ENCODE measurements at regions not wholly inside any gene's neighbourhood (a gene's known extent, or its start where the extent isn't known, plus 50 kb on each side); places are given as distances from the start of the nearest gene placed in this dataset.
"Not testable (repeated sequence)": the region's sequence is repeated elsewhere in the genome, so short reads cannot be mapped to it uniquely, and the experiment has no call there.

- DNase-seq (ENCODE audit: low read depth in 2 of 2), result no peak
Observed at GRCh38 chr7:85719981-85720953, 533.4 kb upstream of the SEMA3D start.

GRCh38 chr7:85716353-85716752 lies 529.5 kb upstream of the SEMA3D start:
- no peak for DNase-seq (ENCODE audit: low read depth in 2 of 2)

GRCh38 chr7:85714951-85715350 lies 528.1 kb upstream of the SEMA3D start:
- no peak for DNase-seq (ENCODE audit: low read depth in 2 of 2)

- no peak for DNase-seq (ENCODE audit: low read depth in 2 of 2)
Observed at GRCh38 chr7:85714043-85714578, 527.3 kb upstream of the SEMA3D start.

- DNase-seq (ENCODE audit: low read depth in 2 of 2), result no peak
Observed at GRCh38 chr7:85713171-85713570, 526.3 kb upstream of the SEMA3D start.

GRCh38 chr7:85711894-85712293 lies 525.0 kb upstream of the SEMA3D start:
- DNase-seq (ENCODE audit: low read depth in 2 of 2), result no peak

DNA sequence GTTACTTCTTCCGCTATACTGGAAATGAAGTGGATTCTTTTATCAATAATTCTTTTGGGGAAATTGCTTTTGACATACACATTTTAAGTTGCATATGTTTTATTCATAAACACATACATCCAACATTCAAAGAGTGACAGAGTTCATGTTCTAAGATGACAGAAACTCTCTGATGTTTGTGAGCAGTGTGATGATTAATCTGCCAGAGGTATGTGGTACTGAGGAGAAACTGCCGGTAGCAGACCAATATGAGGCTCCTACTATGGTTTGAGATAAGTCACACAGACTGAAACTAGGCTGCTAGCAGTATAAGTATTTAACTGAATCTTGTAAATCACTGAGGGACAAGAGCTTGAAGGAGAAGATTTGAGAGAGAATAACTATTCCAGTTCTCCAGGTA lies 524.1 kb upstream of the SEMA3D start:
- DNase-seq (ENCODE audit: low read depth in 2 of 2), result no peak

GRCh38 chr7:85708221-85708620 lies 521.4 kb upstream of the SEMA3D start:
- no peak for DNase-seq (ENCODE audit: low read depth in 2 of 2)

GRCh38 chr7:85705076-85705475 lies 518.2 kb upstream of the SEMA3D start:
- DNase-seq (ENCODE audit: low read depth in 2 of 2), result no peak

DNA sequence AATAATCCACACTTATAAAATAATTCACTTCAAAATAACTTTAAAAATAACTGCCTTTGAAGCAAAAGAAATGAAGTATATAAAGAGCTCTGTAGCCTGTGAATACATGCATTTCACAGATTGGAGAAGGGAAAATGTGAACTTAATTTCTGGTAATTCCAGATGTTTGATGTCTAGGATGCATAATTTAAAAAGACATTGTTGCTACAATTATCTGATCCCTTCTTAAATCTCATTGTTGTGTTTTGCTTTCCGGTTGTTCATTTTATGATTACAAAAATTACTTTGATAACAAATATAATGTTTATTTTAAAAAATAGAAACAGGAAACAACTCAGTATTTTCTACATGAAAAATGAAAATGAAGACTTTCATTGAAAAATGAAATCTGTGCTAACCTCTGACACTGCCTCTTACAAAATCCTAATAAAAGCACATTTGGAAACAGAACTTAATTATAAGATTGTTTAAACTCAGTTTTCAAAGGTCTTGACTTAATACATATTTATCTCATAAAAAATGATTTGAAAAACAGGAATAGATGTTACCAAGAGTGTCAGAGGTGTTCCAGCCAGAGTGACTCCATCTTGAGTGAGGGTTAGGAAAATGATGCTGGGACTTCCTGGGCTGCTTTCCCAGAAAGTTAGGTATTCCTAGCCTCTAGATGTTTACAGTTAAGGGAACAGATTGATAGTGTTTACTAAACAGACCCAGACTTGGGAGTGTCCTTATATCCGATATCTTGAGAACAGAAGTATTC lies 516.6 kb upstream of the SEMA3D start:
- DNase-seq (ENCODE audit: low read depth in 2 of 2), result no peak

GRCh38 chr7:85702348-85702747 lies 515.5 kb upstream of the SEMA3D start:
- DNase-seq (ENCODE audit: low read depth in 2 of 2), result no peak

DNA sequence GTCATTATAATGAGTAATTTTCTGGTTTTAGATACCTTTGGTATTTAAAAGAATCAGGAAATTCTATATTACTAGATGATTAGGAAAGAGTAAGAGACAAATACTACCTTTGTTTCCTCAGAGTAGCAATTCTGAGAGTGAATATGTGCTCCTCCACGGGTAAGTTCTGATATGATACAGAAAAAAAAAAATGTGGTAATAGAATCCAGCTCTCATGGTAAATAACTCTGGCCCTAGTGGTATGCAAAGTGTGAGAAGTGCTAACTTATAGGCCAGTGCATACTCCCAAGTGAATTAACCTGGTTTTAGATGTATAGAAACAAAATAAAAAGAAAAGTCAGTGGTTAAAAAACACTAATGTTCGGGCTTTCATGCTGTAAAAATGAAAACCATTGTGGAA lies 512.6 kb upstream of the SEMA3D start:
- no peak for DNase-seq (ENCODE audit: low read depth in 2 of 2)

DNA sequence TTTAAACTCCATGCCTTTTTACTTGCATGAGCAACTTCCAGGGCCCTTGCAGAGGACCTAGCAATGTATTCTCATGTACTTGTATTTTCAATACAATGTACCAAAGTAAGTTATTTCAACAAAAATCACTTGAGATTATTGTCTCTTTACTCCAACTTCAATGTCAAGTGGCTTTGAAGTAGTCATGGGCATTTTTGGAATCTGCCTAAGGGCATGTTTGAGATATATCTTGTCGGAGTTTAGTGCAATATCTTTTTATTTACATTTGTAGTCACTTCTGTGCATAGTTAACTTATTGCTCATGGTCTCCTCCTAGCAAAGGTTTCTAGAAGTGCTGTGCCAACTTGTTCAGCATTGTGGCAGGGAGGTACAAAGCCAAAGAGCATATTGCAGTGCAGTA lies 508.7 kb upstream of the SEMA3D start:
- no peak for DNase-seq (ENCODE audit: low read depth in 2 of 2)

DNA sequence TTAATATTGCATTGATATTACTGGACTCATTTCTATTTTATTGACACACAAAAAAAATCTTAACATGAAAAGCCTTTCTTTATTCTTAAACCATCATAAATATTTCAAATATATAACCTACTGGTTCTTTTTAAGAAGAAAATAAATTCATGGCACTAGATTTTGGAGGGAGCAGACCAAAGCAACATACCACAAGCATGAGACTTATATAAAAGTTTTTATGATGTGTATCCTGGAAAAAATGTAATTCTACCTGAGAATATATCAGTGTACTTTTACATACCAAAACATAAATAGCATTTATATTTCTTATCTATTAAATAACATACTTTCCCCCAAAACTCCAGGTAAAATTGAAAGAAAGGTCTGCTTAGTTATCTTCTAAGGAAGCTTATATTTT lies 508.2 kb upstream of the SEMA3D start:
- DNase-seq (ENCODE audit: low read depth in 2 of 2), result no peak

GRCh38 chr7:85693326-85693725 lies 506.5 kb upstream of the SEMA3D start:
- no peak for DNase-seq (ENCODE audit: low read depth in 2 of 2)

GRCh38 chr7:85688712-85689111 lies 501.9 kb upstream of the SEMA3D start:
- no peak for DNase-seq (ENCODE audit: low read depth in 2 of 2)

DNA sequence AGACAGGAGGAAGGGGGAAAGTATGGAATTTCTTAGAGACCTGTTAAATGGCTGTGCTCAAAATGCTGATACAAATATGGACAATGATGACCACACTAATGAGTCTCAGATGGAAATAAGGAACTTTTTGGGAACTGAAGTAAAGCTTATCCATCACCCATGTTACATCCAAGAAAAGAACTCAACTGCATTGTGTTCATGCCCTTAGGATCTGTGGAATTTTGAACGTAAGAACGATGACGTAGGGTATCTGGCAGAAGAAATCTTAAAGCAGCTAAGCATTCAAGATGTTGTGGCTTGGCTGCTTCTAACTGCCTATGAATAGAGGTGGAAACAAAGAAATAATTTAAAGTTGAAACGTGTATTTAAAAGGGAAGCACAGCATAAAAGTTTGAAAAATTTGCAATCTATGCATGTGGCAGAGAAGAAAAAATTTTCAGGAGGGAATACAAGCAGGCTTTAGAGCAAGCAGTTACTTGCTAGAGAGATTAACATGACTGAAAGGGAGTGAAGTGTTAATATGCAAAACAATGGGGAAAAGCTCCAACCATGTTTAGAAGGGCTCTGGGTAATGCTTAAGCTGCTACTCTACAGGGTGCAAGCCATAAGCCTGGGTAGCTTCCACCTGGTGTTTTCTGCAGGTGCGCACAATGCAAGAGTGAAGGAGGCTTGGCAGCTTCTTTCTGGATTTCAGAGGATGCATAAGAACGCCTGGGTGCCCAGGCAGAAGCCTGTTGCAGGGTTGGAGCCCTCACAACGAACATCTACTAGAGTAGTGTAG lies 499.7 kb upstream of the SEMA3D start:
- no peak for DNase-seq (ENCODE audit: low read depth in 2 of 2)

DNA sequence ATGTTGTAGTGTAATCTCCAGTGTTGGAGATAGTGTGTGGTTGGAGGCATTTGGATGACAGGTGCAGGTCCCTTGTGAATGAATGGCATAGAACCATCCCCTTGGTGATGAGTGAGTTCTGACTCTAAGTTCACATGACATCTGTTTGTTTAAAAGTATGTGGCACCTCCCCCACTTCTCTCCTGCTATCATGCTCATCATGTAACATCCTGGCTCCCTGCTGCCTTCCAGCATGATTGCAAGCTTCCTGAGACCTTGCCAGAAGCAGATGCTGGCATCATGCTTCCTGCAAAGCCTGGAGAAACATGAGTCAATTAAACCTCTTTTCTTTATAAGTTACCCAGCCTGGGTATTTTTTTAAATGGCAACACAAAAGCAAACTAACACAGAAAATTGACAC lies 499.0 kb upstream of the SEMA3D start:
- no peak for DNase-seq (ENCODE audit: low read depth in 2 of 2)

DNA sequence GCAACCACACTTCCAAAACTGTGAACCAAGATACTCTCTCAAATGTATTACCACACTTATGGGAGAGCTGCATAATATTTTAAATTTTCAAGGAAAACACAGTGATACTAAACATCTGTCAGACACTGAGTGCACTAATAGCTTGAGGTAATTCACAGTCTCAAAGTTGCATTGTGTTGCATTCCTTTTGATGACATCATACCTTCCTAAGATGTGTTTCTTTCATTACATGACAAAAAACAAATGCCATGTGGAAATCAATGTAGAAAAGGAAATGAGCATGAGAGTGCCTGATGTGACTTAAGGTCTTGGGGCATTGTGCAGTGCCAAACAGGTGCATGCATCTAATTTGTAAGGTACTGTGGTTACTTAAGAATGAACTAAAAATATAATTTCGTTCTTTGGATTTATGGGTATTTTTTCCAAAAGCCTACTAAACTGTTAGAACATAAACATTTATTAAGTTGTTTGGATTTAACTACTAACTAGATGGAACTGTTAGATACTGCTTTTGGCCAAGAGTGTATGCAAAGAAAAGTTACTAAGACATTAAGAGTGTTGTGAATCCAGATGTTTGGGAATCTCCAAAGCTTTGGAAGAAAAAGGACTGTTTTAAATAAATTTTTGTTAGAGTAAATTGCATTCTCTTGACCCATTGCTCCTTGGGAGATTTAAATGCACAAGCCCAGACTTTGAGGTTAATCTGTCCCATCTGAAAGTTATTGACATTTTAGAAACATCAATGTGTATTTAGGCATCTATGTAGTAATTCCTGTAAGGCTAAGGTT lies 496.2 kb upstream of the SEMA3D start:
- DNase-seq (ENCODE audit: low read depth in 2 of 2), result no peak

- no peak for DNase-seq (ENCODE audit: low read depth in 2 of 2)
Observed at GRCh38 chr7:85681241-85681640, 494.4 kb upstream of the SEMA3D start.

DNA sequence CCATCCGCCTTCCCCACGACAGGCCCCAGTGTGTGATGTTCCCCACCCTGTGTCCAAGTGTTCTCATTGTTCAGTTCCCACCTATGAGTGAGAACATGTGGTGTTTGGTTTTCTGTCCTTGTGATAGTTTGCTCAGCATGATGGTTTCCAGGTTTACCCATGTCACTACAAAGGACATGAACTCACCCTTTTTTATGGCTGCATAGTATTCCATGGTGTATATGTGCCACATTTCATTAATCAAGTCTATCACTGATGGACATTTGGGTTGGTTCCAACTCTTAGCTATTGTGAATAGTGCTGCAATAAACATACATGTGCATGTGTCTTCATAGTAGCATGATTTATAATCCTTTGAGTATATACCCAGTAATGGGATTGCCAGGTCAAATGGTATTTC lies 488.2 kb upstream of the SEMA3D start:
- not testable (repeated sequence) for DNase-seq (ENCODE audit: low read depth in 2 of 2)

All from stimulated activated CD8-positive, alpha-beta memory T cell treated with anti-CD3 and anti-CD28 coated beads, Interleukin-2, amount 100 ng/mL, for 48 hours (primary cell).